ENCODE measurements at regions not wholly inside any gene's neighbourhood (a gene's known extent, or its start where the extent isn't known, plus 50 kb on each side); places are given as distances from the start of the nearest gene placed in this dataset.

GRCh38 chr2:82528288-82528687 lies 1930.8 kb downstream of the SUCLG1 start:
- Histone ChIP-seq H4K20me1 (replicated peaks; ENCODE audit: control insufficient read depth, insufficient read depth, low read length) (no peaks in the 10 kb centered on the region), H3K9me1 (ENCODE audit: control insufficient read depth, insufficient read depth, low read length) (no peaks in the 10 kb centered on the region), H3K27ac (ENCODE audit: extremely low read depth, low read depth, low read length) (no peak overlapping the region), H3K4me1 (replicated peaks in 1 of 2; ENCODE audit: control insufficient read depth in 2 of 2, insufficient read depth in 2 of 2, low read length in 2 of 2) (no peaks in the 10 kb centered on the region), H3K4me2 (ENCODE audit: insufficient read depth, low read length) (no peak overlapping the region), H3K4me3 (no peak overlapping the region), H3K9ac (ENCODE audit: insufficient read depth in 1 of 2, low read depth in 2 of 2, low read length in 2 of 2) (no peak overlapping the region), H2AFZ (ENCODE audit: low read depth, low read length) (no peak overlapping the region), H3K36me3 (ENCODE audit: control insufficient read depth, insufficient read depth, low read length) (no peaks in the 10 kb centered on the region), H3K9me3 (replicated peaks; ENCODE audit: control insufficient read depth, insufficient read depth, low read depth, low read length) (no peaks in the 10 kb centered on the region), H3K79me2 (ENCODE audit: control insufficient read depth, insufficient read depth, low read length) (no peaks in the 10 kb centered on the region), H3K27me3 (ENCODE audit: control insufficient read depth in 2 of 2, insufficient read depth in 2 of 2, low read length in 2 of 2) (no peaks in the 10 kb centered on the region)
- POLR2A ChIA-PET = no interaction called here
- 17% methylated on average over 8 of the region's 8 CpGs for WGBS (ENCODE audit: insufficient coverage, low coverage, missing lambda C conversion rate)
- intact Hi-C loops (cut with micrococcal nuclease) = no loop called here
- no peak for DNase-seq (ENCODE audit: extremely low read depth in 1 of 4, low spot score in 3 of 4)
- in situ Hi-C loops (cut with MboI) = no loop called here
- CTCF ChIA-PET (ENCODE audit: low intra/inter-chr PET ratio) = no interaction called here
- no peak for ATAC-seq
- no peak for TF ChIP-seq LEF1 (IDR thresholded peaks at IDR 0.05)
- TF ChIP-seq DACH1 (IDR thresholded peaks at IDR 0.05; ENCODE audit: partially characterized antibody) = peak; percentile 74
- BruUV-seq (replicated peaks) = no TSS peak
- FAIRE-seq = no peak

GRCh38 chr2:82527124-82527523 lies 1932.0 kb downstream of the SUCLG1 start:
- no peaks in the 10 kb centered on the region for H3K9me1 ChIP-seq (ENCODE audit: control insufficient read depth, insufficient read depth, low read length)
- 50% methylated on average over 12 of the region's 12 CpGs for WGBS (ENCODE audit: insufficient coverage, low coverage, missing lambda C conversion rate)
- in situ Hi-C loops (cut with MboI) = no loop called here
- H3K4me2 ChIP-seq (ENCODE audit: insufficient read depth, low read length) = no peak overlapping the region
- no peaks in the 10 kb centered on the region for H3K4me1 ChIP-seq (replicated peaks in 1 of 2; ENCODE audit: control insufficient read depth in 2 of 2, insufficient read depth in 2 of 2, low read length in 2 of 2)
- no TSS peak for BruUV-seq (replicated peaks)
- no peaks in the 10 kb centered on the region for H3K36me3 ChIP-seq (ENCODE audit: control insufficient read depth, insufficient read depth, low read length)
- ATAC-seq (no peak), FAIRE-seq (no peak), DNase-seq (ENCODE audit: extremely low read depth in 1 of 4, low spot score in 3 of 4) (no peak)
- intact Hi-C loops (cut with micrococcal nuclease) = no loop called here
- no peak overlapping the region for H3K4me3 ChIP-seq
- H3K27ac ChIP-seq (ENCODE audit: extremely low read depth, low read depth, low read length) = no peak overlapping the region
- no peaks in the 10 kb centered on the region for H4K20me1 ChIP-seq (replicated peaks; ENCODE audit: control insufficient read depth, insufficient read depth, low read length)
- no peaks in the 10 kb centered on the region for H3K27me3 ChIP-seq (ENCODE audit: control insufficient read depth in 2 of 2, insufficient read depth in 2 of 2, low read length in 2 of 2)
- H3K79me2 ChIP-seq (ENCODE audit: control insufficient read depth, insufficient read depth, low read length) = no peaks in the 10 kb centered on the region
- H3K9me3 ChIP-seq (replicated peaks; ENCODE audit: control insufficient read depth, insufficient read depth, low read depth, low read length) = no peaks in the 10 kb centered on the region
- ChIA-PET POLR2A (no interaction called here), CTCF (ENCODE audit: low intra/inter-chr PET ratio) (no interaction called here)
- no peak overlapping the region for H2AFZ ChIP-seq (ENCODE audit: low read depth, low read length)
- H3K9ac ChIP-seq (ENCODE audit: insufficient read depth in 1 of 2, low read depth in 2 of 2, low read length in 2 of 2) = no peak overlapping the region
- TF ChIP-seq HMG20A (CRISPR knock-in tag; conservative IDR thresholded peaks at IDR 0.05) (no peak), ZNF384 (IDR thresholded peaks at IDR 0.05; ENCODE audit: low read depth, low read length) (no peak), ZNF407 (IDR thresholded peaks at IDR 0.05; ENCODE audit: low read depth) (no peak), ZFP91 (CRISPR knock-in tag; IDR thresholded peaks at IDR 0.05) (no peak), ZNF584 (CRISPR knock-in tag; IDR thresholded peaks at IDR 0.05; ENCODE audit: low read depth) (no peak)
